Transverse colon (tissue), 4 donors: ENCODE measurements at regions not wholly inside any gene's neighbourhood (a gene's known extent, or its start where the extent isn't known, plus 50 kb on each side); places are given as distances from the start of the nearest gene placed in this dataset.

Source experiments
- DNase-seq: peaks from one replicate; pipeline ENCODE4 v3.0.0-alpha.2; 2019
- H3K27ac ChIP-seq, 4 donors: fragments of 200-600 bp; sonication (generic); 2 replicates each; pipeline ENCODE4 v1.5.1; 2016 to 2018; ENCODE audit warnings: inconsistent platforms in 4 of 4
- H3K27me3 ChIP-seq: fragments of 200-600 bp; sonication (generic); 2 replicates; pipeline ENCODE4 v1.5.1; 2017; ENCODE audit warnings: inconsistent platforms
- H3K36me3 ChIP-seq, 4 donors: fragments of 200-600 bp; sonication (generic); 2 replicates each; pipeline ENCODE4 v1.5.1; 2017 to 2019; ENCODE audit warnings: inconsistent platforms in 4 of 4
- H3K4me1 ChIP-seq, 4 donors: fragments of 200-600 bp; sonication (generic); 2 replicates each; pipeline ENCODE4 v1.5.1; 2017 to 2020; ENCODE audit warnings: inconsistent platforms in 4 of 4
- H3K4me3 ChIP-seq, 4 donors: fragments of 200-600 bp; sonication (generic); 1 replicate in 1 of 4; 2 replicates in 3 of 4; pipeline versions ENCODE4 v1.5.1 to v1.6.1; 2017 to 2019; ENCODE audit warnings: inconsistent platforms in 4 of 4
- H3K9me3 ChIP-seq, 2 donors: fragments of 200-600 bp; sonication (generic); 2 replicates each; pipeline ENCODE4 v1.5.1; 2017 to 2019; ENCODE audit warnings: inconsistent platforms in 2 of 2
- CTCF ChIP-seq, 5 experiments: fragments of 200-600 bp in 3 of 5; fragments of 450-650 bp in 2 of 5; sonication (generic) in 3 of 5; IDR thresholded peaks; 1 replicate in 2 of 5; 2 replicates in 3 of 5; pipeline ENCODE4 v1.5.1; 2016 to 2017; ENCODE audit warnings: antibody characterized with exemption in 5 of 5, inconsistent platforms in 3 of 5, mild to moderate bottlenecking in 2 of 5, moderate library complexity in 1 of 5
- EP300 ChIP-seq: sonication (generic); formaldehyde crosslinking; IDR thresholded peaks from one replicate; pipeline ENCODE4 v1.6.1; 2017; ENCODE audit warnings: antibody characterized with exemption, low read depth
- POLR2A ChIP-seq: fragments of 450-650 bp; IDR thresholded peaks from one replicate; pipeline ENCODE4 v1.6.1; 2016; ENCODE audit warnings: antibody characterized with exemption, mild to moderate bottlenecking, moderate library complexity
- POLR2AphosphoS5 ChIP-seq, 3 donors: sonication (generic); formaldehyde crosslinking; IDR thresholded peaks; one replicate each; pipeline ENCODE4 v1.6.1; 2016; ENCODE audit warnings: antibody characterized with exemption in 3 of 3
- WGBS, 2 donors: methylation state at CpG; one replicate each; pipeline ENCODE4 v1.1.5; 2018; ENCODE audit warnings: low coverage in 1 of 2; 5-methylcytosine and 5-hydroxymethylcytosine counted together
- in situ Hi-C, 4 donors: fragments of 200-750 bp; cut with MboI; loops; one replicate each; pipeline versions ENCODE4 v1.15.0 to v1.15.1; 2017; ENCODE audit warnings: low sequenced_read_pairs in 3 of 4, low pct_ligation_motif_present in 1 of 4, low pct_unique_long_range_greater_than_20kb in 1 of 4
- intact Hi-C: fragments of 100-400 bp; cut with DNase I; formaldehyde crosslinking; loops from one replicate; pipeline ENCODE4 v1.15.1; 2023; ENCODE audit warnings: low total_unique reads

- peaks cover 10% of the 10 kb centered on the region for H3K27me3 ChIP-seq
- peak overlapping the region; percentile 92 to 97 (median 94) for H3K27ac ChIP-seq
- H3K36me3 ChIP-seq: no peaks in the 10 kb centered on the region
- intact Hi-C loops: loop anchor here (10.0 kb wide), 1 partner anchor 1374 kb away; no protein-coding TSS in a partner anchor
- H3K4me3 ChIP-seq: peak overlapping the region; percentile 69 to 92 (median 80)
- peak; percentile 19 for DNase-seq
- in situ Hi-C loops: loop anchor here in 2 of 4 donors (25.0 kb wide), 2 partner anchors 204 to 304 kb away; no protein-coding TSS in a partner anchor
- no peaks in the 10 kb centered on the region for H3K9me3 ChIP-seq
- peaks cover 4 to 58% (median 31%) of the 10 kb centered on the region in 4 donors for H3K4me1 ChIP-seq
- WGBS, 2 donors: 6 to 19% methylated on average over 9 to 30 of the region's 30 CpGs
- TF ChIP-seq POLR2AphosphoS5 (IDR thresholded peaks at IDR 0.05) (peak in 2 of 3 donors; percentile 58 to 70), EP300 (no peak), CTCF (IDR thresholded peaks at IDR 0.05) (no peak), POLR2A (peak; percentile 68)
Observed at GRCh38 chr7:131108212-131108940, 219.3 kb upstream of the MKLN1 start.

- WGBS, 2 donors: 56 to 83% methylated on average over 3 to 6 of the region's 6 CpGs
- Histone ChIP-seq H3K36me3 (no peaks in the 10 kb centered on the region), H3K27ac (peak overlapping the region; percentile 92 to 97 (median 94)), H3K4me3 (peak overlapping the region; percentile 45 to 87 (median 62)), H3K4me1 (peaks cover 4 to 50% (median 27%) of the 10 kb centered on the region in 4 donors), H3K27me3 (peaks cover 10% of the 10 kb centered on the region), H3K9me3 (no peaks in the 10 kb centered on the region)
- intact Hi-C loops (loop anchor here (10.0 kb wide), 1 partner anchor 1374 kb away; no protein-coding TSS in a partner anchor), in situ Hi-C loops (loop anchor here in 2 of 4 donors (25.0 kb wide), 2 partner anchors 203 to 303 kb away; no protein-coding TSS in a partner anchor)
- no peak for DNase-seq
- no peak for TF ChIP-seq POLR2AphosphoS5 (IDR thresholded peaks at IDR 0.05)
- no peak for TF ChIP-seq POLR2A
- no peak for TF ChIP-seq EP300
- no peak for TF ChIP-seq CTCF (IDR thresholded peaks at IDR 0.05)
Observed at GRCh38 chr7:131109011-131109758, 218.5 kb upstream of the MKLN1 start.

GRCh38 chr7:131109759-131110296 is 217.8 kb upstream of the MKLN1 start:
- intact Hi-C loops (loop anchor here (5.0 to 10.0 kb wide), 2 partner anchors 1375 to 1467 kb away; partner anchors contain the start of gene PLXNA4), in situ Hi-C loops (loop anchor here in 2 of 4 donors (25.0 kb wide), 2 partner anchors 202 to 302 kb away; no protein-coding TSS in a partner anchor)
- Histone ChIP-seq H3K27me3 (peaks cover 10% of the 10 kb centered on the region), H3K27ac (peak overlapping the region; percentile 92 to 97 (median 94)), H3K4me3 (peak overlapping the region; percentile 45 to 87 (median 62)), H3K4me1 (peaks cover 4 to 45% (median 27%) of the 10 kb centered on the region in 4 donors), H3K9me3 (no peaks in the 10 kb centered on the region), H3K36me3 (no peaks in the 10 kb centered on the region)
- WGBS, 2 donors: 0% methylated on average over 37 of the region's 37 CpGs; no CpG with 5 or more reads in 1 of the 2 donors
- peak; percentile 64 to 81 (median 73) for TF ChIP-seq POLR2AphosphoS5 (IDR thresholded peaks at IDR 0.05)
- no peak for TF ChIP-seq CTCF (IDR thresholded peaks at IDR 0.05)
- TF ChIP-seq POLR2A: peak; percentile 50
- DNase-seq: peak; percentile 87
